Coronary artery (tissue), 2 donors: ENCODE measurements at regions not wholly inside any gene's neighbourhood (a gene's known extent, or its start where the extent isn't known, plus 50 kb on each side); places are given as distances from the start of the nearest gene placed in this dataset.
"Not testable (repeated sequence)": the region's sequence is repeated elsewhere in the genome, so short reads cannot be mapped to it uniquely, and the experiment has no call there.

Experiments used
- DNase-seq: peaks from one replicate; pipeline ENCODE4 v3.0.0-alpha.2; 2017; ENCODE audit warnings: low spot score
- H3K27ac ChIP-seq, 2 donors: fragments of 200-600 bp; sonication (generic); one replicate each; pipeline ENCODE4 v1.5.1; 2016 to 2019
- H3K4me3 ChIP-seq: fragments of 200-600 bp; sonication (generic); 2 replicates; pipeline ENCODE4 v1.5.1; 2016; ENCODE audit warnings: mild to moderate bottlenecking, moderate library complexity
- TF ChIP-seq, protein P1 (sequence below): fragments of 200-600 bp; sonication (generic); IDR thresholded peaks from one replicate; pipeline ENCODE4 v1.5.1; 2019; ENCODE audit warnings: antibody characterized with exemption

DNA sequence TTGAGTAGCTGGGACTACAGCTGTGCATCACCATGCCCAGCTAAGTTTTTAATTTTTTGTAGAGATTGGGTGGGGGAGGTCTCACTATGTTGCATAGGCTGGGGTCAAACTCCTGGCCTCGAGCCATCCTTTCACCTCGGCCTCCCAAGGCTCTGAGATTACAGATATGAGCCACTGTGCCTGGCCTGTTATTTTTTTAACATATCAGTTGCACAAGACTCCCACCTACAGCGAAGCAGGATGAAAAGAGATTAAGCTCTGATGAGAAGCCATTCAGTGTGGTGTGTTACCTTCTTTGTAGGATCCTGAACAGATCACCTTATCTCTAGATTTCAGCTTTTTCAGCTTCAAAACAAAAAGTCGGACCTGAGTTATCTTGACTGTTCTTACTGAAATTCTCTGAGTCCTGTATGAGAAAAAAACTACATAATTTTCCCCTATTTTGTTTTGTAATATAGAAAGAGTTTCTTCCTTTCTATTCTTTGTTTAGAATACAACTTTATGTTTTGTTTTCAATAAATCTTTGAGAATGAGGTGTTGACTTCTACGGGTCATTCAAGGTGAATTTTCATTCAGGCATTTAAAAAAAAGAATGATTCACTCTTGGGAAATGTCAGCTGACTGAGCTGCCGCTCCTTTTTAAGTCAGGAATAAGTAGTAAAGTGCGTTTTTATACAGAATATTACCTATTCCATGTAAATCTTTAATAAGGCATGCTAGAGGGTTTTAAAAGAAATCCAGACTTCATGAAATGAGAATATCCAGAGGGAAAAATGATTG lies 134.6 kb downstream of the ARSF start:
- Histone ChIP-seq H3K27ac (no peak overlapping the region), H3K4me3 (no peak overlapping the region)
- TF ChIP-seq, protein P1, sequence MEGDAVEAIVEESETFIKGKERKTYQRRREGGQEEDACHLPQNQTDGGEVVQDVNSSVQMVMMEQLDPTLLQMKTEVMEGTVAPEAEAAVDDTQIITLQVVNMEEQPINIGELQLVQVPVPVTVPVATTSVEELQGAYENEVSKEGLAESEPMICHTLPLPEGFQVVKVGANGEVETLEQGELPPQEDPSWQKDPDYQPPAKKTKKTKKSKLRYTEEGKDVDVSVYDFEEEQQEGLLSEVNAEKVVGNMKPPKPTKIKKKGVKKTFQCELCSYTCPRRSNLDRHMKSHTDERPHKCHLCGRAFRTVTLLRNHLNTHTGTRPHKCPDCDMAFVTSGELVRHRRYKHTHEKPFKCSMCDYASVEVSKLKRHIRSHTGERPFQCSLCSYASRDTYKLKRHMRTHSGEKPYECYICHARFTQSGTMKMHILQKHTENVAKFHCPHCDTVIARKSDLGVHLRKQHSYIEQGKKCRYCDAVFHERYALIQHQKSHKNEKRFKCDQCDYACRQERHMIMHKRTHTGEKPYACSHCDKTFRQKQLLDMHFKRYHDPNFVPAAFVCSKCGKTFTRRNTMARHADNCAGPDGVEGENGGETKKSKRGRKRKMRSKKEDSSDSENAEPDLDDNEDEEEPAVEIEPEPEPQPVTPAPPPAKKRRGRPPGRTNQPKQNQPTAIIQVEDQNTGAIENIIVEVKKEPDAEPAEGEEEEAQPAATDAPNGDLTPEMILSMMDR: no peak
- no peak for DNase-seq

DNA sequence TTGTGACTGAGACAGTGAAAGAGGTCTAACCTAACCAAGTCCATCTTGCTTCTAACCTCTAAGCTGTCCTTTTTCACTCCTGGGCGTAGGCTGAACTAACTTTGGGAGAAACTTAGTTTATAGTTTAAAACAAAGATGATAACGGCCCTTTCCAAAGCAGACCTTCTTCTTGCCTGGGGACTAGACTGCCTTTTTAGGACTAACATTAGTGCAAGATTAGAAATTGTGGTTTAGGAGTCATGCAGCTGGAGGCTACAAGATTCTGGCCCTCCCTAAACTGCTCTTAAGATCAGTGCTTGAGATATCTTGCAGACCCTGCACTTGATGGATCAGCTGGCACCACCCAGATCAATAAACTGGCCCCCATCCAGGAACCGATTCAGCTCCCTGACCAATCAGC lies 130.9 kb downstream of the ARSF start:
- not testable (repeated sequence) for H3K27ac ChIP-seq, H3K4me3 ChIP-seq, DNase-seq

- TF ChIP-seq, protein P1: no peak
- no peak for DNase-seq
- H3K4me3 ChIP-seq: no peak overlapping the region
- H3K27ac ChIP-seq: no peak overlapping the region
Measured at GRCh38 chrX:3169421-3169820, 128.2 kb downstream of the ARSF start.

DNA sequence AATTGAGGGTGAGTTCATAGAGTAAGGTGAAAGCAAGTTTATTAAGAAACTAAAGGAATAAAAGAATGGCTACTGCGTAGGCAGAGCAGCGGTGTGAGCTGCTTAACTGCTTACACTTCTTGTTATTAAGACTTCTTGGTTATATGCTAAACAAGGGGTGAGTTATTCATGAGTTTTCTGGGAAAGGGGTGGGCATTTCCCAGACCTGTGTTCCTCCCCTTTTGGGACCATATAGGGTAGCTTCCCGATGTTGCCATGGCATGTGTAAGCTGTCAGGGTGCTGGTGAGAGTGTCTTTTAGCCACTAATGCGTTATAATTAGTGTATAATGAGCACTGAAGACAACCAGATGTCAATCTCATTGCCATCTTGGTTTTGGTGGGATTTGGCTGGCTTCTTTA lies 126.5 kb downstream of the ARSF start:
- DNase-seq: no peak
- TF ChIP-seq, protein P1: no peak
- no peak overlapping the region for H3K27ac ChIP-seq
- no peak overlapping the region for H3K4me3 ChIP-seq

DNA sequence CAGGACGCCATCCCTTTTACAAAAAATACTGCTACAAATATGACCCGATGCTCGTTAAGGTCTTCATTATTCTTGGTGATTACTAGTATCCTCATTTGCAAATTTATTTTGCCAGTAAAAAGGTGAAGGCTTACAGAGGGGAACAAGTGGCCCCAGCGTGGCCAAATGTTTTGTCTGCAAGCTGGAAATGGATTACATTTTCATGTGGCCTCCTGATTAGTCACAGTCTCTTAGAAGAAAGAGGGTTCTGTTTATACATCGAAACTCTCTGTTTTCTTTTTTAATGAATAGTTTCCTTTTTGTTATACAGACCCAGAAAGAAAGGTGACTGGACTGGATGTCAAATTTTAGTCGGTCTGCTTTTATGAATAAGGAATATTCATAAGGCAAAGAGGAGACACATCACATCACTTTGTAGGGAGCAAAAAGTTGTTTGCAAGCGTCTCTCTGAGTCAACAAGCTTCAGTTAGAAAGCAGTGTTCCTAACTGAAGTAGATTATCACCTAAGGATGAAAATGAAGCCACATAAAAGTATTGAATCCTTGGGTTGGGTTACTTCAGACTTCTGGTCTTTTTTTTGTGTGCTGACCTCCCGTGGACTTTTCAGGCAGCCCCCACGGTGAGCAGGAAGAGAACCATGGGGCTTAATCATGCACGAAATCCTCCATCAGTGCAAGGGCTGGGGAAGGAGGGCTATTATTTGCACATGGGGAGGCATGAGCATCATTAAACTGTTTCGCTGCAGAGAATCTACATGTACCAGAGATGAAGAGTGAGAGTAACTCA lies 125.6 kb downstream of the ARSF start:
- TF ChIP-seq, protein P1: no peak
- Histone ChIP-seq H3K4me3 (no peak overlapping the region), H3K27ac (no peak overlapping the region)
- DNase-seq: no peak

GRCh38 chrX:3165808-3166207 lies 124.5 kb downstream of the ARSF start:
- DNase-seq: no peak
- TF ChIP-seq, protein P1: no peak
- no peak overlapping the region for H3K4me3 ChIP-seq
- H3K27ac ChIP-seq: no peak overlapping the region
